ENCODE measurements at regions not wholly inside any gene's neighbourhood (a gene's known extent, or its start where the extent isn't known, plus 50 kb on each side); places are given as distances from the start of the nearest gene placed in this dataset.
A peak's percentile ranks its signal among the peaks of the same experiment; 100 is the strongest.

GRCh38 chr1:90579212-90579802 is 137.8 kb downstream of the BARHL2 start:
- TF ChIP-seq CTCF (IDR thresholded peaks at IDR 0.05; ENCODE audit: extremely low read depth, missing control alignments): peak; percentile 44
- peak; percentile 58 for DNase-seq (ENCODE audit: low spot score)

- no peak for TF ChIP-seq CTCF (IDR thresholded peaks at IDR 0.05; ENCODE audit: extremely low read depth, missing control alignments)
- no peak for DNase-seq (ENCODE audit: low spot score)
These were observed 142.3 kb downstream of the BARHL2 start for GRCh38 chr1:90574692-90575370.

- DNase-seq (ENCODE audit: low spot score): no peak
- TF ChIP-seq CTCF (IDR thresholded peaks at IDR 0.05; ENCODE audit: extremely low read depth, missing control alignments): no peak
These were observed 143.4 kb downstream of the BARHL2 start for GRCh38 chr1:90573736-90574135.

GRCh38 chr1:90572446-90572845 is 144.7 kb downstream of the BARHL2 start:
- DNase-seq (ENCODE audit: low spot score): no peak
- TF ChIP-seq CTCF (IDR thresholded peaks at IDR 0.05; ENCODE audit: extremely low read depth, missing control alignments): no peak

- TF ChIP-seq CTCF (IDR thresholded peaks at IDR 0.05; ENCODE audit: extremely low read depth, missing control alignments): no peak
- DNase-seq (ENCODE audit: low spot score): no peak
These were observed 148.7 kb downstream of the BARHL2 start for GRCh38 chr1:90568436-90568835.

- TF ChIP-seq CTCF (IDR thresholded peaks at IDR 0.05; ENCODE audit: extremely low read depth, missing control alignments): no peak
These were observed 152.9 kb downstream of the BARHL2 start for GRCh38 chr1:90564164-90564563.

GRCh38 chr1:90562892-90563291 is 154.2 kb downstream of the BARHL2 start:
- no peak for TF ChIP-seq CTCF (IDR thresholded peaks at IDR 0.05; ENCODE audit: extremely low read depth, missing control alignments)
- no peak for DNase-seq (ENCODE audit: low spot score)

More at GRCh38 chr1:90564164-90564563, 152.9 kb downstream of the BARHL2 start:
- DNase-seq (ENCODE audit: low spot score): no peak

Measured in GM20000 (cell line).